NCI-H774 (cell line): ENCODE measurements at regions not wholly inside any gene's neighbourhood (a gene's known extent, or its start where the extent isn't known, plus 50 kb on each side); places are given as distances from the start of the nearest gene placed in this dataset.
"Not testable (repeated sequence)": the region's sequence is repeated elsewhere in the genome, so short reads cannot be mapped to it uniquely, and the experiment has no call there.

Source experiments
- DNase-seq: peaks from one replicate; lab custom pipeline; 2025; lab: John Stamatoyannopoulos, UW

GRCh38 chr11:21625982-21626381, 566.9 kb upstream of the ANO5 start:
- DNase-seq: no peak

GRCh38 chr11:21628641-21629040, 564.2 kb upstream of the ANO5 start:
- DNase-seq: no peak

- no peak for DNase-seq
These were observed 561.9 kb upstream of the ANO5 start for GRCh38 chr11:21630934-21631478.

GRCh38 chr11:21631991-21632390, 560.9 kb upstream of the ANO5 start:
- DNase-seq: no peak

- DNase-seq: no peak
These were observed 558.4 kb upstream of the ANO5 start for GRCh38 chr11:21634491-21634890.

- no peak for DNase-seq
These were observed 557.9 kb upstream of the ANO5 start for GRCh38 chr11:21634956-21635355.

GRCh38 chr11:21635394-21636145, 557.3 kb upstream of the ANO5 start:
- no peak for DNase-seq

- no peak for DNase-seq
These were observed 556.3 kb upstream of the ANO5 start for GRCh38 chr11:21636561-21636960.

- no peak for DNase-seq
These were observed 552.4 kb upstream of the ANO5 start for GRCh38 chr11:21640491-21640890.

GRCh38 chr11:21641869-21642268, 551.0 kb upstream of the ANO5 start:
- DNase-seq: no peak

- DNase-seq: no peak
These were observed 546.5 kb upstream of the ANO5 start for GRCh38 chr11:21646351-21646750.

- no peak for DNase-seq
These were observed 541.9 kb upstream of the ANO5 start for GRCh38 chr11:21650961-21651360.

GRCh38 chr11:21653951-21654421, 538.9 kb upstream of the ANO5 start:
- DNase-seq: peak; percentile 78

- DNase-seq: no peak
These were observed 536.8 kb upstream of the ANO5 start for GRCh38 chr11:21656065-21656464.

- no peak for DNase-seq
These were observed 534.2 kb upstream of the ANO5 start for GRCh38 chr11:21658654-21659193.

- DNase-seq: not testable (repeated sequence)
These were observed 533.5 kb upstream of the ANO5 start for GRCh38 chr11:21659377-21659776.

- DNase-seq: no peak
These were observed 532.9 kb upstream of the ANO5 start for GRCh38 chr11:21659961-21660360.

- no peak for DNase-seq
These were observed 517.8 kb upstream of the ANO5 start for GRCh38 chr11:21675049-21675616.

- no peak for DNase-seq
These were observed 505.2 kb upstream of the ANO5 start for GRCh38 chr11:21687643-21688042.

- no peak for DNase-seq
These were observed 488.3 kb upstream of the ANO5 start for GRCh38 chr11:21704539-21704938.

- DNase-seq: no peak
These were observed 485.7 kb upstream of the ANO5 start for GRCh38 chr11:21707116-21707739.

- no peak for DNase-seq
These were observed 482.1 kb upstream of the ANO5 start for GRCh38 chr11:21710809-21711208.

- no peak for DNase-seq
These were observed 481.5 kb upstream of the ANO5 start for GRCh38 chr11:21711341-21711740.
